ENCODE measurements at regions not wholly inside any gene's neighbourhood (a gene's known extent, or its start where the extent isn't known, plus 50 kb on each side); places are given as distances from the start of the nearest gene placed in this dataset.

DNA sequence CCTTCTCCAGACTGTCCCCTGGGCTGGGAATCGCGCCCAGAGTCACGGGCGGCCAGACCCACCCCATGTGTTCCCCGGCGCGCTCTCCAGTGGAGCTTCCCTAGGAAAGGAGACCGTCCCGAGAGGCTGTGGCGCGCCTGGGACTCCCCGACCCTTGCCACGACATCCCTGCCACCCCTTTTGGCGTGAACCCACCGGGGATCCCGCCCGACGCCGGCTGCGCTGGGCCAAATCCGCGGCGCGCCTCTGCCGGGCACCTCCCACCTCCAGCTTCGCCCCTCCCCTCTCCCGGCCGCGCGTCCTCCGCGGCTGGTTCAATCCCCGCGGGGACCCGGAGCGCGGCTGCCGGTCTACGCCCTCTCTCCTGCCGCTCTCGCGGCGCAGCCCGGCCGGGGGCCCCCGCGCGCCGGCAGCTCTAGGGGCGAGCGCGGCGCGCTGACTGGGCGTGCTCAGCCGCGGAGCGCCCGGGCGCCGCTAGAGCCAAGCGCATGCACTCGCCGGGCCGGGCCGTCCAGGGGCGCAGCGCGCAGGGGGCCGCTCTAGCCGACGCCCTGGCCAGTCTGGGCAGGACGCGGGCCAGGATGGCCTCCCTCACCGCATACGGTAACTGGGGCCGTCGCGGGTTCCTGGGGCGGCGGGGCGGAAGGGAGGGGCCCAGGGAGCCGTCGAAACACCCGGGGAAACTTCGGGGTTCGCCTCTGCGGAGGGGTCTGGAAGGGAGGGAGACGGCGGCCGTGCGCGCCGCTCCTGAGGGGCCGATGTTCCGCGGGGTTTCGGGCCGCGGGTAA lies 77.4 kb upstream of the ANO4 start:
- TF ChIP-seq, protein P1, sequence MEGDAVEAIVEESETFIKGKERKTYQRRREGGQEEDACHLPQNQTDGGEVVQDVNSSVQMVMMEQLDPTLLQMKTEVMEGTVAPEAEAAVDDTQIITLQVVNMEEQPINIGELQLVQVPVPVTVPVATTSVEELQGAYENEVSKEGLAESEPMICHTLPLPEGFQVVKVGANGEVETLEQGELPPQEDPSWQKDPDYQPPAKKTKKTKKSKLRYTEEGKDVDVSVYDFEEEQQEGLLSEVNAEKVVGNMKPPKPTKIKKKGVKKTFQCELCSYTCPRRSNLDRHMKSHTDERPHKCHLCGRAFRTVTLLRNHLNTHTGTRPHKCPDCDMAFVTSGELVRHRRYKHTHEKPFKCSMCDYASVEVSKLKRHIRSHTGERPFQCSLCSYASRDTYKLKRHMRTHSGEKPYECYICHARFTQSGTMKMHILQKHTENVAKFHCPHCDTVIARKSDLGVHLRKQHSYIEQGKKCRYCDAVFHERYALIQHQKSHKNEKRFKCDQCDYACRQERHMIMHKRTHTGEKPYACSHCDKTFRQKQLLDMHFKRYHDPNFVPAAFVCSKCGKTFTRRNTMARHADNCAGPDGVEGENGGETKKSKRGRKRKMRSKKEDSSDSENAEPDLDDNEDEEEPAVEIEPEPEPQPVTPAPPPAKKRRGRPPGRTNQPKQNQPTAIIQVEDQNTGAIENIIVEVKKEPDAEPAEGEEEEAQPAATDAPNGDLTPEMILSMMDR (IDR thresholded peaks at IDR 0.05), result no peak
- no peak for TF ChIP-seq POLR2A (IDR thresholded peaks at IDR 0.05)

All from uterus (tissue), 2 donors.